Activated naive CD8-positive, alpha-beta T cell treated with anti-CD3 and anti-CD28 coated beads, Interleukin-2, amount 10 ng/mL, durations not matched to agents 7 days and 5 days (primary cell): ENCODE measurements at regions not wholly inside any gene's neighbourhood (a gene's known extent, or its start where the extent isn't known, plus 50 kb on each side); places are given as distances from the start of the nearest gene placed in this dataset.
"Not testable (repeated sequence)": the region's sequence is repeated elsewhere in the genome, so short reads cannot be mapped to it uniquely, and the experiment has no call there.

Experiments used
- ATAC-seq: fragments of 150-1000 bp; cut with Tn5 transposase; one replicate; pipeline ENCODE4 v1.10.0; 2021; ENCODE audit warnings: low read depth, moderate library complexity
- POLR2A ChIA-PET: fragments of 350-600 bp; sonication (Branson Sonifier 250); formaldehyde crosslinking; loops from one replicate; lab custom pipeline; 2021; ENCODE audit warnings: antibody characterized with exemption; lab: Charles Lee
- DNase-seq: peaks from one replicate; pipeline ENCODE4 v3.0.0; 2021
- H3K27ac Mint-ChIP-seq: one replicate; pipeline ENCODE4 v1.8.0; 2022; ENCODE audit warnings: mild to moderate bottlenecking, mixed read lengths
- H3K27me3 Mint-ChIP-seq: one replicate; pipeline ENCODE4 v1.8.0; 2022; ENCODE audit warnings: mild to moderate bottlenecking, moderate library complexity, mixed read lengths
- H3K36me3 Mint-ChIP-seq: one replicate; pipeline ENCODE4 v1.8.0; 2021; ENCODE audit warnings: mild to moderate bottlenecking, mixed read lengths
- H3K4me1 Mint-ChIP-seq: one replicate; pipeline ENCODE4 v1.8.0; 2021; ENCODE audit warnings: mixed read lengths
- H3K4me3 Mint-ChIP-seq: one replicate; pipeline ENCODE4 v1.8.0; 2022; ENCODE audit warnings: mild to moderate bottlenecking, moderate library complexity, mixed read lengths
- H3K9me3 Mint-ChIP-seq: one replicate; pipeline ENCODE4 v1.8.0; 2021; ENCODE audit warnings: mixed read lengths

- H3K27me3 Mint-ChIP-seq: no peaks in the 10 kb centered on the region
- H3K9me3 Mint-ChIP-seq: no peaks in the 10 kb centered on the region
- H3K36me3 Mint-ChIP-seq: no peaks in the 10 kb centered on the region
- no peak overlapping the region for H3K4me3 Mint-ChIP-seq
- ATAC-seq (no peak), DNase-seq (no peak)
- no peaks in the 10 kb centered on the region for H3K4me1 Mint-ChIP-seq
- H3K27ac Mint-ChIP-seq: no peak overlapping the region
- POLR2A ChIA-PET: no interaction called here
These were observed 228.4 kb downstream of the TLR4 start for GRCh38 chr9:117932585-117932984.

GRCh38 chr9:117936185-117937130 lies 232.3 kb downstream of the TLR4 start:
- ATAC-seq (no peak), DNase-seq (no peak)
- H3K4me3 Mint-ChIP-seq: no peak overlapping the region
- H3K36me3 Mint-ChIP-seq: no peaks in the 10 kb centered on the region
- H3K9me3 Mint-ChIP-seq: no peaks in the 10 kb centered on the region
- H3K4me1 Mint-ChIP-seq: no peaks in the 10 kb centered on the region
- POLR2A ChIA-PET: no interaction called here
- no peaks in the 10 kb centered on the region for H3K27me3 Mint-ChIP-seq
- H3K27ac Mint-ChIP-seq: no peak overlapping the region

- no peak for DNase-seq
- no peaks in the 10 kb centered on the region for H3K9me3 Mint-ChIP-seq
- H3K27me3 Mint-ChIP-seq: no peaks in the 10 kb centered on the region
- no peak for ATAC-seq
- POLR2A ChIA-PET: no interaction called here
- no peak overlapping the region for H3K4me3 Mint-ChIP-seq
- H3K27ac Mint-ChIP-seq: no peak overlapping the region
- H3K4me1 Mint-ChIP-seq: no peaks in the 10 kb centered on the region
- H3K36me3 Mint-ChIP-seq: no peaks in the 10 kb centered on the region
These were observed 233.9 kb downstream of the TLR4 start for GRCh38 chr9:117938086-117938485.

GRCh38 chr9:117938896-117939295 lies 234.7 kb downstream of the TLR4 start:
- no peak overlapping the region for H3K27ac Mint-ChIP-seq
- no peaks in the 10 kb centered on the region for H3K36me3 Mint-ChIP-seq
- H3K4me3 Mint-ChIP-seq: no peak overlapping the region
- H3K9me3 Mint-ChIP-seq: no peaks in the 10 kb centered on the region
- H3K4me1 Mint-ChIP-seq: no peaks in the 10 kb centered on the region
- ATAC-seq (no peak), DNase-seq (no peak)
- POLR2A ChIA-PET: no interaction called here
- no peaks in the 10 kb centered on the region for H3K27me3 Mint-ChIP-seq

GRCh38 chr9:117944750-117945149 lies 240.5 kb downstream of the TLR4 start:
- DNase-seq, H3K4me3 Mint-ChIP-seq, ATAC-seq, H3K9me3 Mint-ChIP-seq, POLR2A ChIA-PET, H3K27me3 Mint-ChIP-seq, H3K27ac Mint-ChIP-seq, H3K4me1 Mint-ChIP-seq, H3K36me3 Mint-ChIP-seq: not testable (repeated sequence)

- POLR2A ChIA-PET: no interaction called here
- ATAC-seq (no peak), DNase-seq (no peak)
- H3K4me3 Mint-ChIP-seq: no peak overlapping the region
- no peaks in the 10 kb centered on the region for H3K9me3 Mint-ChIP-seq
- H3K4me1 Mint-ChIP-seq: no peaks in the 10 kb centered on the region
- no peak overlapping the region for H3K27ac Mint-ChIP-seq
- no peaks in the 10 kb centered on the region for H3K27me3 Mint-ChIP-seq
- H3K36me3 Mint-ChIP-seq: no peaks in the 10 kb centered on the region
These were observed 241.1 kb downstream of the TLR4 start for GRCh38 chr9:117945286-117945685.

GRCh38 chr9:117951127-117951526 lies 246.9 kb downstream of the TLR4 start:
- DNase-seq (no peak), ATAC-seq (no peak)
- H3K4me1 Mint-ChIP-seq: no peaks in the 10 kb centered on the region
- no peaks in the 10 kb centered on the region for H3K27me3 Mint-ChIP-seq
- H3K27ac Mint-ChIP-seq: no peak overlapping the region
- POLR2A ChIA-PET: no interaction called here
- H3K4me3 Mint-ChIP-seq: no peak overlapping the region
- H3K9me3 Mint-ChIP-seq: peaks cover 3% of the 10 kb centered on the region
- no peaks in the 10 kb centered on the region for H3K36me3 Mint-ChIP-seq

GRCh38 chr9:117952581-117952980 lies 248.4 kb downstream of the TLR4 start:
- no peaks in the 10 kb centered on the region for H3K36me3 Mint-ChIP-seq
- no peak overlapping the region for H3K27ac Mint-ChIP-seq
- ATAC-seq (no peak), DNase-seq (no peak)
- H3K4me3 Mint-ChIP-seq: no peak overlapping the region
- POLR2A ChIA-PET: no interaction called here
- peaks cover 3% of the 10 kb centered on the region for H3K9me3 Mint-ChIP-seq
- H3K4me1 Mint-ChIP-seq: no peaks in the 10 kb centered on the region
- no peaks in the 10 kb centered on the region for H3K27me3 Mint-ChIP-seq

GRCh38 chr9:117957267-117957666 lies 253.1 kb downstream of the TLR4 start:
- H3K4me1 Mint-ChIP-seq: no peaks in the 10 kb centered on the region
- H3K9me3 Mint-ChIP-seq: peaks cover 3% of the 10 kb centered on the region
- no peak overlapping the region for H3K27ac Mint-ChIP-seq
- H3K27me3 Mint-ChIP-seq: no peaks in the 10 kb centered on the region
- DNase-seq (no peak), ATAC-seq (no peak)
- no peaks in the 10 kb centered on the region for H3K36me3 Mint-ChIP-seq
- POLR2A ChIA-PET: no interaction called here
- no peak overlapping the region for H3K4me3 Mint-ChIP-seq

- Mint-ChIP-seq H3K4me1 (no peaks in the 10 kb centered on the region), H3K36me3 (no peaks in the 10 kb centered on the region), H3K9me3 (peaks cover 3% of the 10 kb centered on the region), H3K4me3 (no peak overlapping the region), H3K27me3 (no peaks in the 10 kb centered on the region), H3K27ac (no peak overlapping the region)
- DNase-seq (no peak), ATAC-seq (no peak)
- POLR2A ChIA-PET: no interaction called here
These were observed 254.5 kb downstream of the TLR4 start for GRCh38 chr9:117958726-117959125.

GRCh38 chr9:117963493-117964090 lies 259.4 kb downstream of the TLR4 start:
- peaks cover 4% of the 10 kb centered on the region for H3K9me3 Mint-ChIP-seq
- H3K4me1 Mint-ChIP-seq: no peaks in the 10 kb centered on the region
- H3K4me3 Mint-ChIP-seq: no peak overlapping the region
- POLR2A ChIA-PET: no interaction called here
- H3K27ac Mint-ChIP-seq: no peak overlapping the region
- no peaks in the 10 kb centered on the region for H3K36me3 Mint-ChIP-seq
- H3K27me3 Mint-ChIP-seq: no peaks in the 10 kb centered on the region
- DNase-seq: no peak
- no peak for ATAC-seq

- no peak for ATAC-seq
- H3K27me3 Mint-ChIP-seq: no peaks in the 10 kb centered on the region
- H3K4me3 Mint-ChIP-seq: no peak overlapping the region
- no peak for DNase-seq
- peaks cover 5% of the 10 kb centered on the region for H3K9me3 Mint-ChIP-seq
- no peaks in the 10 kb centered on the region for H3K36me3 Mint-ChIP-seq
- H3K27ac Mint-ChIP-seq: no peak overlapping the region
- POLR2A ChIA-PET: no interaction called here
- H3K4me1 Mint-ChIP-seq: no peaks in the 10 kb centered on the region
These were observed 266.3 kb downstream of the TLR4 start for GRCh38 chr9:117970276-117971050.

GRCh38 chr9:117974108-117974507 lies 269.9 kb downstream of the TLR4 start:
- no peaks in the 10 kb centered on the region for H3K27me3 Mint-ChIP-seq
- ATAC-seq (no peak), DNase-seq (no peak)
- no peaks in the 10 kb centered on the region for H3K36me3 Mint-ChIP-seq
- peaks cover 1% of the 10 kb centered on the region for H3K9me3 Mint-ChIP-seq
- no peak overlapping the region for H3K27ac Mint-ChIP-seq
- no peaks in the 10 kb centered on the region for H3K4me1 Mint-ChIP-seq
- POLR2A ChIA-PET: no interaction called here
- no peak overlapping the region for H3K4me3 Mint-ChIP-seq
